HUDEP-2 (cell line): ENCODE measurements at regions not wholly inside any gene's neighbourhood (a gene's known extent, or its start where the extent isn't known, plus 50 kb on each side); places are given as distances from the start of the nearest gene placed in this dataset.
"Not testable (repeated sequence)": the region's sequence is repeated elsewhere in the genome, so short reads cannot be mapped to it uniquely, and the experiment has no call there.

Experiments
- DNase-seq, 76 experiments: peaks; one replicate each; lab custom pipeline; 2025; ENCODE audit not compliant: unreplicated experiment in 76 of 76; lab: John Stamatoyannopoulos, UW

DNA sequence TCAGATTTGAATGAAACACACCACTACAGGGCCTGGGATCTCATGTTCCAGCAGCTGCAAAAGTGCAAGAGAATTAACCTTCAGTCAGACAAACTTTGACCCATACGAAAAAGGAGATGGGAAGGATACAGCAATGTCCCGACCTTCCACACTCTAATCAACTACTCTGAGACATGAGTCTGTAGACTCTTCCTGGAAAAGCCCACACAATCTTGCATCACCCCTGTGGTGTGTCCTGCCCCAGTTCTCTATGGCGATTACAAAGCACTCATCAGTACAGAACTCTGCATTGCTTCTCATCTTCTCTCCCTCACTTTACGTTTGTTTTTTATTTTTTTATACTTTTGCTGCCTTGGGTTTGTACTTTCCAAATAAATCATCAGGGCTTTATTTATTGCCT is 241.0 kb upstream of the KIF2A start:
- no peak for DNase-seq

DNA sequence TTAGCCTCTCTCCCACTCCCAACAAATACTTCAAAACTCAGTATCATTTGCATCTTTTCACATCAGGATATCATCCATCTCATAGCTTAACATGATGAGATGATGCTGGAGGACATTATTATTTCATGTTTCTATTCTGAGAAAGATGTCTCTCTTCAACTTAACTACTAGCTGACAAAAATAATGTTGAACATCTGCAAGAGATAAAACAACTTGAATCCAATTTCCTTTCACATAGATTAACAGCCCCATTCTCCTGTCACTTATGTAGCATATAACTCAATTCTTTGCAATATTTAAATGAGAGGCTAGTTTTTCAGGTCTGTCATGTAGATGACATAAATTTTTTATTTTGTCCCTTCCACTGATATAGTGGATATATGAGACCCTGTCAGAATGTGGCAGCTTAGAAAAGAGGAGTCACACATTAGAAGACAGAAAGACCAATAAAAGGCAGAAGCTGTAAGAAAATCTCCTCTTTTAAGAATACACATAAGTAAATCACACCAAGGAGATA is 239.2 kb upstream of the KIF2A start:
- no peak for DNase-seq

DNA sequence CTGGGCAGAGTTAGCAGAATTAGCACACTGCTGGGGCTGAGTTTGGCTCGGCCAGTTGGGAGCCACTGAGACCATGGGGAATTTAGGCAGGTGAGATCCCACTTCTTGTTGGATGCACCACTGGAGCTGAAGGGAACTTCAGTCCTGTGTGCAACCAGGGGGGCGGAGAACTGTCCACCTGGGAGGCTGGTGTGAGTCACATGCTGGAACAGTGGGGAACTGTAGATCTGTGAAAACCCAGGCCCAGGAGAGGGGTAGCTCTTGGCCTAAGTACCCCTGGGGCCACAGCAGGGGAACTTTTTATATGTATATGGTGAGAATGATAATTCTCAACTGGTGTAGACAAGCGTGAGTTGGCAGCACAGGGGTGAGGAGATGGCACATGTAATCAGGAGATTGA is 237.5 kb upstream of the KIF2A start:
- no peak for DNase-seq

DNA sequence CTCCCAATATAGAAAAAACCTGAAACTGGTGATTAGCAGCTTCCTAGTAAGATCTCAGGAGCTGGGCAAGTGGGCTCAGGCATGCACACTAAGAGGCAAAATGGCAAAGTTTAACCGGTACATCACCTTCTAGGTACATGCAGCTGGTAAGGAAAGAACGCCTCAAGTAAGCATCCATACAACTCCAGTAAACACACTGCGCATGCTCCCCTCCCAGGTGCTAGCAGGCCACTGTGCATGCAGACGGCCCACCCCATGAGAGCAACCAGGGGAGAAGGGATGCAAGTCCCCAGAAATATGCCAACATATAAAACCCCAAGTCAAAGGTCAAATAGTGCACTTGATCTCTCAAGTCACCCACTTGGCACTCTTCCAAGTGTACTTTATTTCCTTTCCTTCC is 228.6 kb upstream of the KIF2A start:
- DNase-seq = no peak

DNA sequence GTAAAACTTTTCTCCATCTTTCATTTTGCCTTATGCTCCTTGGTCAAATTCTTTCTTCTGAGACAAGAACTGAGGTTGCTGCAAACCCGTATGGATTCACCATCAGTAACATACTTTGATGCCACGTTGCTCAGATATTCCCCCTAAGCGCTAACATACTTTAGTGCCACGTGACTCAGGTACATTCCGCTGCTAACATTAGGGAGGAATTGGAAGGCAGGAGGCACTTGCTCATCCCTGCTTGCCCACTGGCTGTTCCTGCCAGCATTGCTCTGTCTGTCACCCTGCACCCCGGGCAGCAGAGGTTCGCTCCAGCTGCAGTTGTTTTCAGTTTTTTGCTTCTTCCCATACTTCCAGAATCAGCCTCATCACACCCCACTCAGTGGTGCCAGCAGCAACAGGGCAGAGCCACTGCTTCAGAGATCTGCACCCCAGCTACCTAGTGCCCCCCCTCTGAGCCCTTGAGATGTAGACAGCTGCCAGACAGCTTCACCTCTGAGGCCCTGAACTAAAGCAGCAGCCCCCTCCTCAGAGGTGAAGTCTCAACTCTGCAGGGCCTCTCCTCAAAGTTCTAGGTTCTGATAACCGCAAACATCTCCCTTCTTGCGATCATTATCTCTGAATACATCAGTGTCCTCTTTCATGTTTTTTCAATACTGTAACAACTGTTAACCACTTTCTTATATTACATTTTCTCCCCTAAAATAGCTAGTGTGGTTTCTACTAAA is 228.0 kb upstream of the KIF2A start:
- no peak for DNase-seq

DNA sequence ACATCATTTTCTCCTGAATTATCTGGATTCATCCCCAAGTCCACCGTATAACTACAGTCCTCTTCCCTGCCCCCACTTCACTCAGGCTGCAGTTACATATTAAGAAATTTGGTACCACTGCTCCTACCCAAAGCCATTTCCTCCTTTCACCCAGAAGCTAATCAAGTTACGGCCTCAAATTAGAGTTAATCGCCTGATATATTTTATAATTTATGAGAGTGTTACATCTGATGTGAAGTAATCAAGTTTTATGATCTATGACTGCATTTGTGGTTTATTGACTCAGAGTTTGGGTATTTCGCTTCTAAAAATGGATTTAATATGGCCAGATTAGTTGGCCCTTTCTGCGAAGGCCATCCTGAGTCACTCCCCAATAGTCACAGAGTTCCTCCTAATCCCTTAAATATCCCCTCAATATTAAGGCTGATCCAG is 223.6 kb upstream of the KIF2A start:
- DNase-seq = no peak

DNA sequence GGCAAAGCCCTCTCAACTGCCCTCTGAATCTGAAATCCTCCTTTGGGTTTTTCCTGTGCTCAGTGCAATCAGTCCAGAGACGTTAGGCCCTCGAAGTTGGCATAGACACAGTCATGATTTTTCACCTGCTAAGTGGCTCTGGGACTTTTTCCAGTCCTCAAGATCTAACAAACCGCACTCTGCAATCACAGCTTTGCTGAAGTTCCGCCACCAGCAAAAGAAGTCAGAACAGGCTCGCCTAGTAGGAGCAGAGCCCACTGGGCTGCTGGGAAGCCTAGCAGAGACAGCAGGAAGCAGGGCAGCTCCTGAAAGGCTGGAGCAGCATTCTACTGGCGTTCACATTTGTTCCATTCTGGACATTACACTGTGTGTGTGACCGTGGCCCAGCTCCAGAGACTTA is 222.8 kb upstream of the KIF2A start:
- DNase-seq = no peak

DNA sequence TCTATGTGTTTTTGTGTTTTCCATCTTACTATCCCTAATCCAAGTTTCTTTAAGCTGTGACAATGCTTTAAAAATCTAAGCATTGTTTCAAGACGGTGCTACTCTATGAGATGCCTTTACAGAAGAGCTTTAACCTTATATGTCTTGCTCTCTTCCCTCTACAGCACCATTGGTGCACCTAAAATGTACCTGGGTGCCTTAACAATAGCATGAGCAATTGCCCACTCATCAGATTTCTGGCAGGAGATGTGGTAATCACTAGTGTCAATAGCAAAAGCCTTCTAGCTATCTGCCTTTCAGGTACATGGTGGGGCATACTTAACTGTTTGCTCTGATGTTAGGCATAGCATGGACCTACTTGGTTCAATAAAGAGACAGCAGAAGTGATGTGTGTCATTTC is 222.3 kb upstream of the KIF2A start:
- no peak for DNase-seq

DNA sequence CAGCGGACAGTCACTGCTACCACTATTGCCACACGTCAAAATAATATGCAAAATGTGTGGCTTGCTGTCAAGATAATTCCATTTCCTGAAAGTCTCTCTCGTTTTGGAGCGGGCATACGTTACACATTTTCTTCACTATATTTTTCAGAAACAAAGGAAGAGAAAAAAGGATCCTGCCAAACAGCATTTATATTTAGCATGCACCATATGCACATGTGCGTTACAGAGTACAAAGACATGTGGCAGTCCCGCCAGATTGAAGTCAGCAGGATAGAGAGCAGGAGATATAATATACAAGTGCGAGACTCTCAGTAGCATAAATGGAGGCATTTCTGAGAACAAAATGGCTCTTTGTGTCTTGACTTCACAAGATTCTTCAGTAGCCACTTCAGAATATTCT is 221.6 kb upstream of the KIF2A start:
- no peak for DNase-seq

DNA sequence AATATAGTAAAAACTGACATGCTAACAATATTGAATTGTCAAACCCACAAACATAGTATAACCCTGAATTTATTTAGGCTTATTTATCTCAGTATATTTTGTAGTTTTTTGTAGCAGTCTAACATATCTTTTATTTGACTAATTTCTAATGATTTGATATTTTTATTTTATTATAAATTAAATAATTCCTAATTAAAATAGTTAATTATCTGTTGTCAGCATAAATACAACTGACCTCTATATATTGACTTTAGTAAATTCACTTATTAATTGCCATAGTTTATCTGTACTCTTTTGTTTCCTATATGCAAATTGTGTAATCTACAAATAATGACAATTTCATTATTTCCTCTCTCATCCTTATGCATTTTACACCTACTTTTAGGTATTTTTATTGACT is 215.1 kb upstream of the KIF2A start:
- no peak for DNase-seq

DNA sequence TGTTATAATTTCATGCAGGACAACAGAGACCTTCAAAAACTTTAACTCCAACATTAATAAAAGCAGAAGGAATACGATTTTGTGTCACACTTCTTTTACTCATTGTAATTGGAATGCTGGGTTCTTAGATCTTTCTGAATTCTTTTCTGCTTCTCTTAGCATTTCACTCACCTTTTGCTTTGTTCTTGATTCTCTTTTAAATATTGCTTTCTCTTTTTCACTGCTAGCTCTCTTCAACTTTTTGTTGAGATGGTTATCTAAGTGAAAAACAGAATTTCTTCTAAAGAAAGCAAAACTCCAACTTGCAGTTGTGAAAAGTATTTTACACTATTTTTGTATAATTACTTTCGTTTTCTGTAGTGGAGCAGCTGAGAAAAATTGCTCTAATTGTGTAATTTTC is 212.6 kb upstream of the KIF2A start:
- no peak for DNase-seq

DNA sequence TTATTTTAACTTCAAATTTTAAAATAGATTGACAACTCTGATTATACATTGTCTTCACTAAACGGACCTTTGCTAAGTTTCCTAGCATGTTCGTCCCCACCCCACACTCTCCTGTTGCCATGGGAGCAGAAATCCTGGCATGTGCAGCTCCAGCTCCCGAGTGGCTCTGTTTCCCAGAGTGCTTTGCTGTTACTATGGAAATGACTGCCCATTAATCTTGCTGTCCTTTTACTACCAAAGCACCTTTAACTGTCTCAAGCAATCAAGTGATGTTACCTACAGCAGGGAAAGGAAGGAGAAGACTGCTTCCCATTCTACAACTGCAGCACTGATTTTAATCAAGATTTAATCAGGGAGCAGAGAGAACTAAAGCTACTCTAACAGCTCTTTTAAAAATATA is 212.0 kb upstream of the KIF2A start:
- DNase-seq = no peak

DNA sequence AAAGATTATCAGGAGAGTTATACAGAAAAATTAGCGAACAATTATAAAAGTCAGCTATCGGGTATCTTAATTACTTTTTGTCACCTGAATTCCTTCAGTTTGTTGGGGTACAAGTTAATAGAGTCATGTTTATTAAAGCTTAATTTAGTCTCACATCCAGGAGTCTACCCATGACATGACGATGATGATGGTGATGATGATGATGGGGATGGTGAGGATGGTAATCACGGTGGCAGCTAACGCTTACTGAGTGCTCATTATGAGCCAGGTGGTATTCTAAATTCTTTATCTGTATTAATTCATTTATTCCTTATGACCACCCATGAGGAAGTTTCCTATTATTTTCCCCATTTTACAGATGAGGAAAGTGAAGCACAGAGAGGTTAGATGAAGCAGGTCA is 208.6 kb upstream of the KIF2A start:
- DNase-seq = no peak

DNA sequence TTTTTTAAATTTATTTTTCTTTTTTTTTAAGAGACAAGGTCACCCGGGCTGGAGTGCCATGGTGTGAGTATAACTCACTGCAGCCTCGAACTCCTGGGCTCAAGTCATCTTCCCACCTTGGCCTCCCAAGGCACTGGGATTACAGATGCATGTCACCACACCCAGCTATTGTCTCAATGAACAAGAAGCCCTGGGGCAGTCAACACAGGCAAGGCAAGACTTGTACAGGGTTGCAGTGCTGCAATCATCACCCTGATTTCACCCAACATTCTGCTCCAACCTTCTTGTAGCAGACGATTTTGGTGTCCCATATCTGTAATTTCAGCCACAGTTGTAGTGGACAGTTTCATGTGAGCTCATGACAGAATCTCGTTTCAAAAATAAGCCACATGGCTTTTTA is 205.8 kb upstream of the KIF2A start:
- DNase-seq = no peak

DNA sequence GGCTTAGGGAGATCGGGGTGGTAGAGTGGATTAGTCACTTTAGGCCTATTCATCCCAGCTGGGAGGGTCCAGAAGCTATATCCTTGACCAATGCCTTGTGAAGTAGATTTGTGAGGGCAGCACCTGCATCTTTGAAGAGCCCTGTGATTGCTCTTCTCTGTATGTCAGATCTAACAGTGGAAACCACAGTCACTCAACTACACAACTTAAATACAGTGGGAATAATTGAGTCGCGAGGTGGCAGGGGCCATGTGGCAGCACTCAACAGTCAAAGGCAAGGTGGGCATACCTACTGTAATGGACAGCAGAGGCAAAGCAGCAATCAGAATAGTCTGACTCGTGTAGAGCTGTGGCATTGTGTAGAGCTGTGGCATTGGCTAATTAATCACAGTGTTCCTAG is 202.1 kb upstream of the KIF2A start:
- not testable (repeated sequence) for DNase-seq

DNA sequence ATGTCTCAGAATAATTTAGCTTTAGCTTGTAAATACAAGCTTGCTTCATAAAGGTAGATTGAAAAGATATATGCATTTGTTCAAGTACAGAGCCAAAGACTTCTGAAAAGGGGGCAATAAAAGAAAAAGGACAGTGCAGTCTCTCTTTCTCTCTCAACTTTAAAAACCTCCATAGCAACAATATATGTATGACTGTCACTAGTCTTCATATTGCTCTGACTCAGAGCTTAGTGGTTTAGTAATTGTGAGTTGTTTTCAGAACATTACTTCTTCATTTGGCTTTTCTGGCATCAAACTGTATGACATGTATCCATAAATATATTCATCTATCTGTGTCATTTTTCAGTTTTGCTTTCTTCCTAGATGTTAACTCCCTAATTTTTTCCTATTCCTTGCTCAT is 194.6 kb upstream of the KIF2A start:
- DNase-seq = no peak

DNA sequence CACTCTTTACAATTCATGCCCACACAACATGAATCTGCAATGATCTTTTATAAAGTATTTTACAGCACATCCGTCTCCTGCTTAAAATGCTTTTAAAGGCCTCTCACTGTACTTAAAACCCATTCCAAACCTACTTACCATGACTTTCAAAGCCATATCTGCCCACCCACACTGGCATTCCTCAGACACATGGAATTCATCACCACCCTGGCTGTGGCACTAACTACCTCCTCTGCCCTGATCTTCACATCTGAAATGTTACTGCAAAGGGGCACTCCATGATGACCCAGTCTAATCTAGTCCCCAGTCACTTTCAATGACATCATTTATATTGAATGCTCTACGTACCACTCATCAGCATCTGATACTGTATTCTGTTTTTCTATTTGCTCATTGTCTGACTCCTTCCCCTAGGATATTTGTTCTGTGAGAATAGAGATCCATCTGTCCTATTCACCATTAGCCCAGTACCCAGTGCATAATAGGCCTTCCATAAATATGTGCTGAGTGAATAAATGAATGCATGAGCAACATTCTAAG is 193.2 kb upstream of the KIF2A start:
- no peak for DNase-seq

DNA sequence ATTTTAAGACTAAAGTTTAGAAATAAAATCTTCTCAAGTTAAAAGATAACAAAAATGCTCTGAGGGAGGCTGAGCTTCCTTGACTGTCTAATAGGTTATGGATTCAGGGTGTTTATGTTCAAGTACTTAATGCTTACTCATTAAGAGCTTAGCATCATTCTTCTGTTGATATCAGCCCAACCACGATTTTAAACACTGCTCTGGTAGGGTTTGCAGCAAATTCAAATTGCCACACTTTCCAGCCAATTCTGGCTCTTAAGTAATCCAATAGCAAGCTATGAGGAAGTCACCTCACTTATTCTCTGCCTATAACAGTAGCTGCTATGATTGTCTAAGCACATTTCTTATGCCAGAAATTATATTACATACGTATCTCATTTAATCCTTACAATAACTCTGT is 191.0 kb upstream of the KIF2A start:
- DNase-seq = no peak

DNA sequence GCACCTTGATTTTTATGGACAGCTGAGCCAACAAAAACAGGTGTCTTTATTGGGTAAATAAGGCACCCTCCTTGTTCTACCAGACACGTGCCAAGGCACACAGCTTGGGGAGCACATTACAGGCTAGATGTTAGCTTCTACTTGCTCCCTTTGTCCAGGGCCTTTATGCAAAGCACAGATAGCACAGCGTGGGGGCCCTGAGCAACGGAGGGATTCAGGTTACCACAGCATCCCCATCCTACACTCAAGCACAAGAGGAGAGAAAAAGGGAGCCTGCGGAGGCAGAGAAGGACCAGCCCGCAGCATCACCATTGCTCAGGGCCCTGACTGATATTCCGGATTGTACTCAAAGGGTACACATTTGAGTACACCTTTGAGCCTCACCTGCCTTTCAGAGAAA is 181.7 kb upstream of the KIF2A start:
- DNase-seq = no peak

DNA sequence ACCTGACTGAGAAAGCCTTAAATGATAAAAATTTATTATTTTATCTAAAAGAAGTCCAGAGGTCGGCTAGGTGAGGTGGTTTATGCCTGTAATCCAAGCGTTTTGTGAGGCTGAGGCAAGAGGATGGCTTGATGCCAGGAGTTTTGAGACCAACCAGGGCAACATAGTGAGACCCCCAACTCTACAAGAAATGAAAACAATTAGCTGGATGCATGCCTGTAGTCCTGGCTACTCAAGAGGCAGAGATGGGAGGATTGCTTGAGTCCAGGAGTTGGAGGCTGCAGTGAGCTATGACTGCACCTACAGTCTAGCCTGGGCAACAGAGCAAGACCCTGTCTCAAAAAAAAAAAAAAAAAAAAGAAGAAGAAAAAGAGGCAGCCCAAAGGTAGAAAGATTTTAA is 179.9 kb upstream of the KIF2A start:
- DNase-seq = no peak

DNA sequence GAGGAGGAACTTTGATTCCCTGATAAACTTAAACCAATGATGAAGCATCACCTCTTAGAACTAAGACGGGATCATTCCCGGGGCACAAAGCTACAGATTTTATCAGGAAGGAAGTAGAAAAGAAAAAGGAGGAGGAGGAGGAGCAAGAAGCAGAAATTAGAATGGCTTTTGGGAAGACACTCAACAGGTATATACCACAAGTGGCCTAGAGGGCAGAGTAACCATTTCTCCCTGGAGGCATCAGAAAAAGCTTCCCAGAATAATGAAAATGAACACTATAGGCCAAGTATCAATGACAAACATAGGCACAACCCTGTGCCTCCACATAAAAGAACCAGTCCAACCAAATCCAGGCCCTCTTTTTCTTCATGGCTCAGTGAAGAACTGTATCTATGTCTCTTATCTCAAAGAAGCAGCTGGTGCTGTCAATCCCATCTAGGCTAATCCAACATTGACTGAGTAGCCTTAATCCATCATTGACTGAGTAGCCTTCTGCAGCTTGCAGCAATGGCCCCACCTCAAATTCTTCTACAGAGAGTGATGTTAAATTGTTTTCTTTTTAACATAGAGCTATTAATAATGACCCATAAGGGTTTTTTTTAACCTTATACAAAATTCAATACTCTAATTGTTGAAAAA is 178.8 kb upstream of the KIF2A start:
- no peak for DNase-seq

DNA sequence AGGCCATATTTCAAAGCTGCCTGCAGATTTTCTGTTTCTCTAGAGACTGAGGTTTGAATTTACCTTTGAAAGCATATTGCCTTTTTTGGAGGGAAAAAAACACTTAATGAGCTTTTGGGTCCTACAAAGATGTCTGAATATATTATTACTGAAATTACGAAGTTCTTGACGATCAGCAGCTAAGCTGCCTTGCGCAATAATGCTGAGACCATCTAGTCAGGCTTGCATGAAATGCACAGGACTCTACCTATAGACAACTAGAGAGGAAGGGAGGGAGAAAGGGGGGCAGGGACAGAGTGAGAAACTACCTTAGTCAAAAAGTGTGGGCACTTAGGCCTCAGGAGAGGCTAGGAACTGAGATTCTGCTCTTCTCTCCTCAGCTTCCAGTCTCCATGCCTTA is 175.9 kb upstream of the KIF2A start:
- DNase-seq = no peak
